HEK293T (cell line): ENCODE measurements at regions not wholly inside any gene's neighbourhood (a gene's known extent, or its start where the extent isn't known, plus 50 kb on each side); places are given as distances from the start of the nearest gene placed in this dataset.
A peak's percentile ranks its signal among the peaks of the same experiment; 100 is the strongest.

Experiments used
- CTCF ChIA-PET: fragments of 350-600 bp; formaldehyde crosslinking; extraction: SDS; loops from one replicate; lab custom pipeline; 2021; ENCODE audit warnings: antibody characterized with exemption, inconsistent platforms; lab: Yijun Ruan, JAX
- POLR2A ChIA-PET: fragments of 350-600 bp; formaldehyde crosslinking; extraction: SDS; loops from one replicate; lab custom pipeline; 2020; ENCODE audit warnings: antibody characterized with exemption, inconsistent platforms; lab: Yijun Ruan, JAX
- DNase-seq: peaks from one replicate; pipeline ENCODE4 v3.0.0; 2012; ENCODE audit warnings: mixed read lengths; ENCODE audit errors: extremely low spot score
- ARNT ChIP-seq: fragments of 450-650 bp; IDR thresholded peaks from 2 replicates; pipeline ENCODE4 v1.6.1; 2017; ENCODE audit warnings: mild to moderate bottlenecking
- BHLHE40 ChIP-seq: fragments of 450-650 bp; IDR thresholded peaks from 2 replicates; pipeline ENCODE4 v1.6.1; 2016; ENCODE audit warnings: mild to moderate bottlenecking, moderate library complexity, borderline replicate concordance
- CTBP1 ChIP-seq: fragments of 450-650 bp; IDR thresholded peaks from 2 replicates; pipeline ENCODE4 v1.6.1; 2016; ENCODE audit warnings: borderline replicate concordance
- ELF4 ChIP-seq: fragments of 450-650 bp; IDR thresholded peaks from 2 replicates; pipeline ENCODE4 v1.6.1; 2017; ENCODE audit warnings: antibody characterized with exemption
- FOXA1 ChIP-seq: fragments of 450-650 bp; IDR thresholded peaks from 2 replicates; pipeline ENCODE4 v1.6.1; 2016; ENCODE audit warnings: mild to moderate bottlenecking
- FOXK2 ChIP-seq: fragments of 450-650 bp; IDR thresholded peaks from 2 replicates; pipeline ENCODE4 v1.6.1; 2016; ENCODE audit warnings: mild to moderate bottlenecking
- FOXM1 ChIP-seq: fragments of 450-650 bp; IDR thresholded peaks from 2 replicates; pipeline ENCODE4 v1.6.1; 2017; ENCODE audit warnings: mild to moderate bottlenecking, borderline replicate concordance
- HDGF ChIP-seq: fragments of 450-650 bp; IDR thresholded peaks from 2 replicates; pipeline ENCODE4 v1.6.1; 2017; ENCODE audit warnings: antibody characterized with exemption, borderline replicate concordance
- L3MBTL2 ChIP-seq: fragments of 450-650 bp; conservative IDR thresholded peaks from 2 replicates; pipeline ENCODE4 v1.6.1; 2016; ENCODE audit warnings: mild to moderate bottlenecking
- LEF1 ChIP-seq: fragments of 450-650 bp; IDR thresholded peaks from 2 replicates; pipeline ENCODE4 v1.6.1; 2017; ENCODE audit warnings: mild to moderate bottlenecking, borderline replicate concordance
- NFRKB ChIP-seq: fragments of 450-650 bp; IDR thresholded peaks from 2 replicates; pipeline ENCODE4 v1.6.1; 2016; ENCODE audit warnings: mild to moderate bottlenecking, moderate library complexity
- SP1 ChIP-seq: fragments of 450-650 bp; IDR thresholded peaks from 2 replicates; pipeline ENCODE4 v1.6.1; 2017
- SUZ12 ChIP-seq: fragments of 450-650 bp; IDR thresholded peaks from 2 replicates; pipeline ENCODE4 v1.6.1; 2016; ENCODE audit warnings: mild to moderate bottlenecking
- TARDBP ChIP-seq: fragments of 450-650 bp; IDR thresholded peaks from 2 replicates; pipeline ENCODE4 v1.6.1; 2016
- ZNF384 ChIP-seq: fragments of 450-650 bp; IDR thresholded peaks from 2 replicates; pipeline ENCODE4 v1.6.1; 2016
- TF ChIP-seq, protein P1 (sequence below): fragments of 450-650 bp; IDR thresholded peaks from 2 replicates; pipeline ENCODE4 v1.6.1; 2016

- DNase-seq: no peak
- POLR2A ChIA-PET: no interaction called here
- TF ChIP-seq, protein P1, sequence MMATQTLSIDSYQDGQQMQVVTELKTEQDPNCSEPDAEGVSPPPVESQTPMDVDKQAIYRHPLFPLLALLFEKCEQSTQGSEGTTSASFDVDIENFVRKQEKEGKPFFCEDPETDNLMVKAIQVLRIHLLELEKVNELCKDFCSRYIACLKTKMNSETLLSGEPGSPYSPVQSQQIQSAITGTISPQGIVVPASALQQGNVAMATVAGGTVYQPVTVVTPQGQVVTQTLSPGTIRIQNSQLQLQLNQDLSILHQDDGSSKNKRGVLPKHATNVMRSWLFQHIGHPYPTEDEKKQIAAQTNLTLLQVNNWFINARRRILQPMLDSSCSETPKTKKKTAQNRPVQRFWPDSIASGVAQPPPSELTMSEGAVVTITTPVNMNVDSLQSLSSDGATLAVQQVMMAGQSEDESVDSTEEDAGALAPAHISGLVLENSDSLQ: peak; percentile 62; the same call in 1 of the 2 replicates
- TF ChIP-seq ZNF384 (no peak), FOXA1 (no peak), SUZ12 (no peak)
- CTCF ChIA-PET: no interaction called here
These were observed 326.9 kb upstream of the MIR17HG start for GRCh38 chr13:91020461-91021034.

DNA sequence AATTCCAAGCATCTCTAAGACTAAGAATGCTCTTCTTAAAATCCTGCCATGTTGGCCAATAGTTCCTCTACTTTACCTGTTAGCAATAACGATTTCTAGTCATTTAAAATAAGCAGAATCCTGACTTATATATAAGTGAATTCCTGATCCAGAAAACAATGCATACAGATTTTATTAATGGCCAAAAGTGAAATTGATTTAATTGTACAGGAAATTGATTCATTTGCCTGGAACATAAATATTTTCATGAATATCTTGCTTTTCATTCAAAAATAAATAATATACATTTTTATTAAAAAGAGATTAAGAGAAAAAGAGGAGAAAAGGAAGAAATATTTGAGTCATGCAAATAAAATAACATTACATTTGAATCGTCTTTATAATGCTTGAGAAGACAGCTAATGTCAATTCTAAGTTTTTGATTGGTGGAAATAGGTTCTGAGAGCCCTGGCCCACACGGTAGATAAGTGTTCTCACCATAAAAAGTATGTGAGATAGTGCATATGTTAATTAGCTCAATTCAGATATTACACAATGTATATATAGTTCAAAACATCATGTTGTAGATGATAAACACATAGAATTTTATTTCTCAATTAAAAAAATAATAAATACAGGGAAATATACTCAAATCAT is 323.2 kb upstream of the MIR17HG start:
- TF ChIP-seq ELF4: no peak
- no peak for TF ChIP-seq ZNF384
- no peak for TF ChIP-seq HDGF
- TF ChIP-seq SUZ12: no peak
- TF ChIP-seq, protein P1: no peak
- TF ChIP-seq TARDBP: no peak
- no peak for TF ChIP-seq ARNT
- TF ChIP-seq FOXA1: no peak
- no peak for DNase-seq
- ChIA-PET CTCF (no interaction called here), POLR2A (no interaction called here)

DNA sequence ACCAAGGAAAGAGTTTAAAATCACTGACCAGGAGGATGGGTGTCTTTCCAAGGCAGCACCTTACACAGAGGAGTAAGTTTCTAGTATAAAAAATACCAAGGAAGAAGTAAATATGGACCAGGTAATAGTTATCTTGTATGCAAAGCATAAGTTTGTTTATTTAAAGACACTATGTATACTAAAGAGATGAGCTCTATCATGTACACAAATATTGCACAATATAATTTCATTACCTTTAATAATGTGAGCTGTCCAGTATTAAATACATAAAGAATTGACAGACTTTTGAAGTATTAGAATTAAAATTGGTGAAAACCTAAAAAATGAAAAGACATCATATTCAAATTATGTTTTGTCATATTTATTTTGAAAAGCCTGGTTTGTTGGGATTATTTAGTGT is 322.0 kb upstream of the MIR17HG start:
- CTCF ChIA-PET: no interaction called here
- TF ChIP-seq CTBP1 (no peak), FOXK2 (no peak), HDGF (no peak), SUZ12 (no peak), TARDBP (no peak), NFRKB (no peak), LEF1 (no peak), ZNF384 (no peak), FOXM1 (no peak), L3MBTL2 (no peak), ELF4 (no peak), ARNT (no peak), SP1 (no peak), BHLHE40 (no peak), FOXA1 (no peak)
- TF ChIP-seq, protein P1: no peak
- DNase-seq: no peak
- POLR2A ChIA-PET: no interaction called here

- ChIA-PET POLR2A (no interaction called here), CTCF (no interaction called here)
- TF ChIP-seq CTBP1 (no peak), SUZ12 (no peak), L3MBTL2 (no peak), SP1 (no peak), ARNT (no peak), HDGF (no peak), ELF4 (no peak), BHLHE40 (no peak), TARDBP (no peak), FOXM1 (no peak), ZNF384 (no peak), FOXK2 (no peak), NFRKB (no peak), LEF1 (no peak), FOXA1 (no peak)
- TF ChIP-seq, protein P1: no peak
- DNase-seq: peak; percentile 46
These were observed 316.0 kb upstream of the MIR17HG start for GRCh38 chr13:91031508-91031907.

GRCh38 chr13:91032104-91032503 is 315.4 kb upstream of the MIR17HG start:
- ChIA-PET CTCF (no interaction called here), POLR2A (no interaction called here)
- TF ChIP-seq L3MBTL2: no peak
- DNase-seq: no peak

DNA sequence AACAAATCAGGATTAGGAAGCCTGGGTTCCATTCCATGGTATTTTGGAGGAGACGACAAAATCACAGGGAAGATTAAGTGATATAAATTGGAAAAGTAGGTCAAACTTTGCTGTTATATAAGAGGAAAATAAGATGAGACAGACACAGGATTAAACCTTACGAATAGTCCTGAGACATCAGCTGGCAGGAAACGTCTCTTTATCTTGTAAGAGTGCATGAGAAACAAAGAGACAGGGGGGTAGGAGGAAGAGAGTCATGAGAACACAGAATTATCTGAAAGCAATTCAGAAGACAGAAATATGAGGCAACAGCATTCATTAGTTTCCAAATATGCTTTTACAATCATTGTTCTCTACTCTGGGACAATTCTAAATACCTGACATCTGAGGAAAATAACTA is 310.6 kb upstream of the MIR17HG start:
- DNase-seq: no peak
- ChIA-PET CTCF (no interaction called here), POLR2A (no interaction called here)
- no peak for TF ChIP-seq FOXK2
- TF ChIP-seq, protein P1: no peak
- no peak for TF ChIP-seq BHLHE40
- no peak for TF ChIP-seq LEF1
- no peak for TF ChIP-seq FOXA1
- no peak for TF ChIP-seq SUZ12
- no peak for TF ChIP-seq ELF4
- no peak for TF ChIP-seq SP1
- TF ChIP-seq ARNT: no peak
- TF ChIP-seq L3MBTL2: no peak
- TF ChIP-seq NFRKB: no peak
- TF ChIP-seq ZNF384: no peak
- no peak for TF ChIP-seq HDGF
- no peak for TF ChIP-seq FOXM1
- no peak for TF ChIP-seq CTBP1
- TF ChIP-seq TARDBP: no peak
